ENCODE measurements at regions not wholly inside any gene's neighbourhood (a gene's known extent, or its start where the extent isn't known, plus 50 kb on each side); places are given as distances from the start of the nearest gene placed in this dataset.

DNA sequence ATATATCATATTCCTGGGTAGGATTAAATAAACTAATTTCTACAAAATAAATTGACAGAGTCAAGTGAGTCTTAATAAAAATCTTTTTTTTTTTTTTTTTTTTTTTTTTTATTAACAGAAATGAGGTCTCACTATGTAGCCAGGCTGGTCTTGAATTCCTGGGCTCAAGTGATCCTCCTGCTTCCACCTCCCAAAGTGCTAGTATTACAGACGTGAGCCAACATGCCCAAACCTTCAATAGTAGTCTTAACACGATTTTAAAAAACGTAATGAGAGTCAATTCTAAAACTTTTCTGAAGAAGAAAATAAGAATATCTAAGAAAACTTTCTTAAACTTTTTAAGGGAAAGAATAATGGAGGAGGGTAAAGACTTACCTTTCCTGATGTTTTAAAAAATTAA lies 84.2 kb downstream of the YIPF5 start:
- no peak overlapping the region for H2AFZ ChIP-seq (ENCODE audit: low read length, unreplicated experiment)
- no peaks in the 10 kb centered on the region for H3K79me2 ChIP-seq (ENCODE audit: control insufficient read depth, insufficient read depth, low read length, unreplicated experiment)
- no peaks in the 10 kb centered on the region for H3K27me3 ChIP-seq (ENCODE audit: insufficient read depth, low read length)
- no peaks in the 10 kb centered on the region for H3K36me3 ChIP-seq (ENCODE audit: insufficient read depth, low read length)
- H3K27ac ChIP-seq (ENCODE audit: low read depth, low read length), result no peak overlapping the region
- H3K4me1 ChIP-seq (ENCODE audit: control insufficient read depth, insufficient read depth, low read length, unreplicated experiment), result peaks cover 15% of the 10 kb centered on the region
- no peak overlapping the region for H3K4me3 ChIP-seq (ENCODE audit: low read depth, low read length)

DNA sequence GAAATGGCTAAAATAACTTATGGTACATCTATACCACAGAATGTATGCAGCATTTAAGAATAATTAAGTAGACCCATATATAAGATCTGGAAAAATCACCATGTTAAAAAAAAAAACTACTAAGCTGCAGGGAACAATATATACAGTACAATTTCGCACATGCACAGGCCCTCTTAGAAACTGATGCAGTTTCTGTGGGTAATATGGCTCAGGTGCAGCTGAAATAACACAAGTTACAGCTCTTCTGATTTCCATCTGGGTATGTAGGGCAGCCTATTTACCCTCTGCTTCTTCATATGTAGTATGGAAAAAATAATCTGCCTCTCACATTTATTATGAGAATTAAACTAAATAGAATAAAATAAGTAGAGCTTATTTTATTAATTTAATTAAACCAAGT lies 82.9 kb downstream of the YIPF5 start:
- Histone ChIP-seq H3K79me2 (ENCODE audit: control insufficient read depth, insufficient read depth, low read length, unreplicated experiment) (no peaks in the 10 kb centered on the region), H2AFZ (ENCODE audit: low read length, unreplicated experiment) (no peak overlapping the region), H3K4me1 (ENCODE audit: control insufficient read depth, insufficient read depth, low read length, unreplicated experiment) (peaks cover 15% of the 10 kb centered on the region), H3K4me3 (ENCODE audit: low read depth, low read length) (no peak overlapping the region), H3K27me3 (ENCODE audit: insufficient read depth, low read length) (no peaks in the 10 kb centered on the region), H3K27ac (ENCODE audit: low read depth, low read length) (no peak overlapping the region), H3K36me3 (ENCODE audit: insufficient read depth, low read length) (no peaks in the 10 kb centered on the region)

- H3K27me3 ChIP-seq (ENCODE audit: insufficient read depth, low read length), result no peaks in the 10 kb centered on the region
- H3K4me1 ChIP-seq (ENCODE audit: control insufficient read depth, insufficient read depth, low read length, unreplicated experiment), result peaks cover 15% of the 10 kb centered on the region
- no peaks in the 10 kb centered on the region for H3K79me2 ChIP-seq (ENCODE audit: control insufficient read depth, insufficient read depth, low read length, unreplicated experiment)
- H2AFZ ChIP-seq (ENCODE audit: low read length, unreplicated experiment), result no peak overlapping the region
- no peak overlapping the region for H3K27ac ChIP-seq (ENCODE audit: low read depth, low read length)
- H3K36me3 ChIP-seq (ENCODE audit: insufficient read depth, low read length), result no peaks in the 10 kb centered on the region
- no peak overlapping the region for H3K4me3 ChIP-seq (ENCODE audit: low read depth, low read length)
Measured at GRCh38 chr5:144088206-144089064, 82.0 kb downstream of the YIPF5 start.

DNA sequence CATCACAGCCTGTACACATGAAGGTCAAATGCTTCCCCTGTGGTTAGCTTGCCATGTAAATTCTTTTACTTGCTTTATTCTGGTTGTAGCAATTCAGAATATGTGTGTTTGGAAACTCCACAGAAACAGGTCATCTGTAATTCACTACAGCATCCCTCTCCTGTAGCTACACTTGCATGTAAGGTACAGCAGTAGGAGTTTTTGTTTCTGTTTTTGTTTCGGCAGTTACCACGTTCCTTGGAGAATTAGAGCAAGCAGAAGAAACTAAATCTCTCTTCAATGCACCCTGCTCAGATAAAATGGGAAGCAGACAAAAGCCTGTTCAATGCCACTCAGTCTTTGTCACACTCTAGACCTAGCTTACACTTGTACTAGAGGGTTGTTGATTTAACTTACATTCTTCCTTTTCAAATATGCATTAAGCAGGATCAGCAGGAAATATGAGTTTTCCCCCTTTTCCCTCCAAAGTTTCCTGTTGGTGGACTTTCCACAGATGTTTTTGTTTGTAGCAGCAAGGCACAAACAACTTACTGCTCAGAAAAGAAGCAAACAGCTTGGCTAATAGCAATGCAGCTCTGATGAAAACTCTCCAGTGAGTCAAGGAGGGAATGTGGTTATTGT lies 80.9 kb downstream of the YIPF5 start:
- H2AFZ ChIP-seq (ENCODE audit: low read length, unreplicated experiment), result peak overlapping the region; percentile 43
- no peak overlapping the region for H3K27ac ChIP-seq (ENCODE audit: low read depth, low read length)
- H3K27me3 ChIP-seq (ENCODE audit: insufficient read depth, low read length), result no peaks in the 10 kb centered on the region
- peaks cover 15% of the 10 kb centered on the region for H3K4me1 ChIP-seq (ENCODE audit: control insufficient read depth, insufficient read depth, low read length, unreplicated experiment)
- peak overlapping the region; percentile 47; the same call in 1 of the 2 replicates for H3K4me3 ChIP-seq (ENCODE audit: low read depth, low read length)
- no peaks in the 10 kb centered on the region for H3K36me3 ChIP-seq (ENCODE audit: insufficient read depth, low read length)
- H3K79me2 ChIP-seq (ENCODE audit: control insufficient read depth, insufficient read depth, low read length, unreplicated experiment), result no peaks in the 10 kb centered on the region

DNA sequence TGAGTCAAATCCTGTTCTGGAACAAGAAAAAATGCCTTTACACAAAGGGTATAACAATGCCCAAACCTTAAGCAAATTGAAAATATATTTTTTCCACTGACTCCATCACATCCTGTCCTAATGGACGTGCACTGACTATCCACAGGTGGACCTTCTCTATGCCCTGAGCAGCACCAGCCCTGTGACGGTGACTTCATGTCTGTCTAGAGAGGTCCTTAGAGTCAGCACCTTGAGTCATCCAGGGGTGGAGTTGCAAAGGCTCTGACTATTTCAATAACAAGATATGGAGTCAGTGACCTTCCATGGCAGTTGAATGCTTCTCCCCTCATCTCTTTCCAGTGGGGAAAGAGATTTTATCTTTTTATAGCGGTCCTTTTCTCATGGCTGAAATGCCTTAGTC lies 78.0 kb downstream of the YIPF5 start:
- no peak overlapping the region for H3K4me3 ChIP-seq (ENCODE audit: low read depth, low read length)
- peaks cover 3% of the 10 kb centered on the region; the same call in 1 of the 2 replicates for H3K36me3 ChIP-seq (ENCODE audit: insufficient read depth, low read length)
- no peak overlapping the region for H2AFZ ChIP-seq (ENCODE audit: low read length, unreplicated experiment)
- no peaks in the 10 kb centered on the region for H3K27me3 ChIP-seq (ENCODE audit: insufficient read depth, low read length)
- no peak overlapping the region for H3K27ac ChIP-seq (ENCODE audit: low read depth, low read length)
- H3K79me2 ChIP-seq (ENCODE audit: control insufficient read depth, insufficient read depth, low read length, unreplicated experiment), result no peaks in the 10 kb centered on the region
- peaks cover 7% of the 10 kb centered on the region for H3K4me1 ChIP-seq (ENCODE audit: control insufficient read depth, insufficient read depth, low read length, unreplicated experiment)

DNA sequence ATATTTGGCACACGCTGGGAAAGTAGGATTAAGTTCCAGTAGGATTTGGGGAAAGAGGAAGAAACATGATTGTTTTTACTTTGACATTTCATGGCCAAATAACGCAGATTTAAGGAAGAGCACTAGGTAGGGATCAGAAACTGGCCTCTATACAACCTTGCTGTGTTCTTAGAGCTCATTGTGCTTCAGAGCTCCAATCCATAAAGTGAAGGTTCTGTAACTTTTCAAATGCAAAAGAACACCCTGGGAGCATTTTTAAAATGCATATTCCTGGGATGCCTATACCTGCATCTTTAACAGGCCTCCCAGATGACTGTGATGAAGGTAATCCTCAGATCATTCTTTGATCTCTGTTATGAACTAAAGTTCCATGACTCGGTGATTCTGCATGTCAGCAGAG lies 77.1 kb downstream of the YIPF5 start:
- Histone ChIP-seq H3K4me1 (ENCODE audit: control insufficient read depth, insufficient read depth, low read length, unreplicated experiment) (peaks cover 7% of the 10 kb centered on the region), H3K27ac (ENCODE audit: low read depth, low read length) (no peak overlapping the region)

GRCh38 chr5:144093868-144094267 lies 76.6 kb downstream of the YIPF5 start:
- Histone ChIP-seq H3K4me3 (ENCODE audit: low read depth, low read length) (no peak overlapping the region), H3K36me3 (ENCODE audit: insufficient read depth, low read length) (peaks cover 3% of the 10 kb centered on the region; the same call in 1 of the 2 replicates), H3K4me1 (ENCODE audit: control insufficient read depth, insufficient read depth, low read length, unreplicated experiment) (peaks cover 7% of the 10 kb centered on the region), H3K27me3 (ENCODE audit: insufficient read depth, low read length) (no peaks in the 10 kb centered on the region), H2AFZ (ENCODE audit: low read length, unreplicated experiment) (no peak overlapping the region), H3K27ac (ENCODE audit: low read depth, low read length) (no peak overlapping the region), H3K79me2 (ENCODE audit: control insufficient read depth, insufficient read depth, low read length, unreplicated experiment) (no peaks in the 10 kb centered on the region)

More for the DNA sequence above, 77.1 kb downstream of the YIPF5 start:
- Histone ChIP-seq H3K4me3 (ENCODE audit: low read depth, low read length) (no peak overlapping the region), H2AFZ (ENCODE audit: low read length, unreplicated experiment) (no peak overlapping the region), H3K36me3 (ENCODE audit: insufficient read depth, low read length) (peaks cover 3% of the 10 kb centered on the region; the same call in 1 of the 2 replicates), H3K79me2 (ENCODE audit: control insufficient read depth, insufficient read depth, low read length, unreplicated experiment) (no peaks in the 10 kb centered on the region), H3K27me3 (ENCODE audit: insufficient read depth, low read length) (no peaks in the 10 kb centered on the region)

DNA sequence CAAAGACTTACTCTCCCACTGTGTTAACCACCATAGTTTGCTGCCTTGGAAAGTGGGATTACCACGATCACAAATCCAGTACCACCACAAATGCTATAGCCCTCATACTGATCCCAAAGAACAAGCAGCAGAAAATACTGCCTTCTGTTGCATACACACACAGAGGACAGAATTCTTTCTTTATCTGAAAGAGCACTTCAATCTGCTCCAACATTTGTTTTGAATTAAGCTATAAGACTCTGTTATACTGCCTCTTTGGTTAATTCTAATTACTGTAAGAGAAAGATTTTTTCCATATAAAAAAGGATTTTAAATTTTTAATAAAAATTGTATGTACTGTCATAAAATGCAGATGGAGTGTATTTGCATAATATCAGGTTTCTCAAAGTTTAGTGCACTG lies 69.8 kb downstream of the YIPF5 start:
- H3K4me3 ChIP-seq (ENCODE audit: low read depth, low read length), result no peak overlapping the region
- no peak overlapping the region for H2AFZ ChIP-seq (ENCODE audit: low read length, unreplicated experiment)
- H3K4me1 ChIP-seq (ENCODE audit: control insufficient read depth, insufficient read depth, low read length, unreplicated experiment), result no peaks in the 10 kb centered on the region
- no peak overlapping the region for H3K27ac ChIP-seq (ENCODE audit: low read depth, low read length)
- H3K36me3 ChIP-seq (ENCODE audit: insufficient read depth, low read length), result peaks cover 3% of the 10 kb centered on the region; the same call in 1 of the 2 replicates
- no peaks in the 10 kb centered on the region for H3K79me2 ChIP-seq (ENCODE audit: control insufficient read depth, insufficient read depth, low read length, unreplicated experiment)
- no peaks in the 10 kb centered on the region for H3K27me3 ChIP-seq (ENCODE audit: insufficient read depth, low read length)

DNA sequence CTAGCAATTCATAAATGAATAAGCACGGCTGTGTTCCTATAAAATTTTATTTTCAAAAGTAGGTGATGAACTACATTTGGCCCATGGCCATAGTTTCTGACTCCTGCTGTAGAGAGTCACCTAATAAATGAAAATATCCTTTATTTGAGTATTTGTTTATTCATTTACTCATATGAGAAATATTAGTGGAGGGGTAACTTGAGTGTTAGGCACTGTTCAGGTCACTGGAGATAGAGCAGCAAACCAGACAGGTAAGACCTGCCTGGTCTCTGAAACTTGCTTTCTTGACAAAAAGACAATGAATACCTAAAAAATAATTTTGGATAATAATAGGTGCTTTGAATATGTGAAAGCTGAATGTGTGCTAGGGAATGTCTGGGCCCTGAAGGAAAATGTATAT lies 68.8 kb downstream of the YIPF5 start:
- H3K27ac ChIP-seq (ENCODE audit: low read depth, low read length), result no peak overlapping the region
- no peaks in the 10 kb centered on the region for H3K4me1 ChIP-seq (ENCODE audit: control insufficient read depth, insufficient read depth, low read length, unreplicated experiment)
- no peaks in the 10 kb centered on the region for H3K27me3 ChIP-seq (ENCODE audit: insufficient read depth, low read length)

DNA sequence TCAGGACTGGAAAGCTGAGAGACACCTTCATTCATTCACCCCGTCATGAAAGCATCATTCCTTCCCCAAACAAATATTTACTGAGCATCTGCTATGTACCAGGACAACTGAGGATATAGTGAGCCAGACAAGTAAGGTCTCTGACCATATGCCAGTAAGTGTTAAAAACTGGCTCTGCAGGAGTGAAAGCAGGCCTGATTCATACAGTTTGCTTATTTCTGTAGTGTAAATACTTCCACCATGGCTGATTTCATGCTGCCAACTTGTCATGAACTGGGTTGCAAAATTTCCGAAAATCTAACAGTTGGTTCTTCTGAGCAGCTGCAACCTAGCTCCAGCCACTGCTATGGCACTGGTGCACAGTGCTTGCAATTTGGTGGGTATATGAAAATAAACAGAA lies 68.1 kb downstream of the YIPF5 start:
- peak overlapping the region; percentile 41 for H2AFZ ChIP-seq (ENCODE audit: low read length, unreplicated experiment)
- no peaks in the 10 kb centered on the region for H3K79me2 ChIP-seq (ENCODE audit: control insufficient read depth, insufficient read depth, low read length, unreplicated experiment)
- H3K36me3 ChIP-seq (ENCODE audit: insufficient read depth, low read length), result no peaks in the 10 kb centered on the region
- no peaks in the 10 kb centered on the region for H3K27me3 ChIP-seq (ENCODE audit: insufficient read depth, low read length)
- H3K4me1 ChIP-seq (ENCODE audit: control insufficient read depth, insufficient read depth, low read length, unreplicated experiment), result no peaks in the 10 kb centered on the region
- peak overlapping the region; percentile 16; the same call in 1 of the 2 replicates for H3K4me3 ChIP-seq (ENCODE audit: low read depth, low read length)
- H3K27ac ChIP-seq (ENCODE audit: low read depth, low read length), result no peak overlapping the region

More for the DNA sequence above, 68.8 kb downstream of the YIPF5 start:
- Histone ChIP-seq H3K36me3 (ENCODE audit: insufficient read depth, low read length) (no peaks in the 10 kb centered on the region), H3K79me2 (ENCODE audit: control insufficient read depth, insufficient read depth, low read length, unreplicated experiment) (no peaks in the 10 kb centered on the region), H3K4me3 (ENCODE audit: low read depth, low read length) (no peak overlapping the region), H2AFZ (ENCODE audit: low read length, unreplicated experiment) (no peak overlapping the region)

- Histone ChIP-seq H3K27ac (ENCODE audit: low read depth, low read length) (no peak overlapping the region), H3K27me3 (ENCODE audit: insufficient read depth, low read length) (no peaks in the 10 kb centered on the region), H3K36me3 (ENCODE audit: insufficient read depth, low read length) (no peaks in the 10 kb centered on the region), H3K4me1 (ENCODE audit: control insufficient read depth, insufficient read depth, low read length, unreplicated experiment) (no peaks in the 10 kb centered on the region), H3K4me3 (ENCODE audit: low read depth, low read length) (no peak overlapping the region), H3K79me2 (ENCODE audit: control insufficient read depth, insufficient read depth, low read length, unreplicated experiment) (no peaks in the 10 kb centered on the region), H2AFZ (ENCODE audit: low read length, unreplicated experiment) (no peak overlapping the region)
Measured at GRCh38 chr5:144102979-144103378, 67.5 kb downstream of the YIPF5 start.

Data from ACC112 (cell line).